NCI-H2227 (cell line): ENCODE measurements at regions not wholly inside any gene's neighbourhood (a gene's known extent, or its start where the extent isn't known, plus 50 kb on each side); places are given as distances from the start of the nearest gene placed in this dataset.
"Not testable (repeated sequence)": the region's sequence is repeated elsewhere in the genome, so short reads cannot be mapped to it uniquely, and the experiment has no call there.

Experiments
- DNase-seq: peaks from one replicate; lab custom pipeline; 2025; ENCODE audit not compliant: unreplicated experiment; lab: John Stamatoyannopoulos, UW

- not testable (repeated sequence) for DNase-seq
These were observed 501.2 kb upstream of the DPH6 start for GRCh38 chr15:36047018-36047716.

DNA sequence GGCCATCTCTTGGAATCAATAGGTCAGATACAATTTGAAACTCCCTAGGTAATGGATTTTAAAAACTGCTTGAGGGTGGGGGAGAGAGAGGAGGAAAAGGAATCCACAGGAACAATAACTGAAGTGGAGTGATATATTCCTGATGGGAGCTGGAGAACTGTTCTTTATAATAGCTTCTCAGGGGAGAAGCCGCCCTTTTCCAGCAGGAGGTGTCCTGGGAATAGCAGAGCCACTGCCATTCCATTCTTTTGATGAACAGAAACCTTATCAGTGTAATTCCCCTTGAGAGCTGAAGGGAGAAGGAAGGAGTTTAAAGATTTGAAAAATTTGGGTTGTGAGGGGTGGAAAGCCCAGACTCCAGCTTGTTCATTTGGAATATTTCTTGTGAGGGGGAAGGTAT lies 504.9 kb upstream of the DPH6 start:
- peak; percentile 5 for DNase-seq

GRCh38 chr15:36052641-36053040 lies 506.7 kb upstream of the DPH6 start:
- not testable (repeated sequence) for DNase-seq

GRCh38 chr15:36053746-36054145 lies 507.8 kb upstream of the DPH6 start:
- DNase-seq, result no peak

DNA sequence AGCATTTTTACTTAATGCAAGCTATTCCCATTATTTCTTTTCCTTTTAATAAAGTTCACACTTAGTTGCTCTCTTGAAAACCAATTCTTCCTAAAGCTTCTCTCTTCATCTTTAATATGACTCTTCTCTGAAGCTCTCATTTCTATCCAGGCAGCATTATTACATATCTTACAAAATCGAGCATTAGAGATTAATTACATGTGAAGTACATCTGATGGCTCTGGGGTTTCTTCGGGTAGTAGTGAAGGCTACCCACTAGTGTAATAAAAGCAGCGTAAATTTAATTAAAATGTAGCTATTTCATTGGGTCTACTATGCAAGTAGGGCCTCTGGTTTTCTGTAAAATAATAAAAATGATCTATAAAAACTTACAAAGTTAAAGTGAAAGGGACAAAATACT lies 513.6 kb upstream of the DPH6 start:
- no peak for DNase-seq

GRCh38 chr15:36062357-36062756 lies 516.4 kb upstream of the DPH6 start:
- no peak for DNase-seq

DNA sequence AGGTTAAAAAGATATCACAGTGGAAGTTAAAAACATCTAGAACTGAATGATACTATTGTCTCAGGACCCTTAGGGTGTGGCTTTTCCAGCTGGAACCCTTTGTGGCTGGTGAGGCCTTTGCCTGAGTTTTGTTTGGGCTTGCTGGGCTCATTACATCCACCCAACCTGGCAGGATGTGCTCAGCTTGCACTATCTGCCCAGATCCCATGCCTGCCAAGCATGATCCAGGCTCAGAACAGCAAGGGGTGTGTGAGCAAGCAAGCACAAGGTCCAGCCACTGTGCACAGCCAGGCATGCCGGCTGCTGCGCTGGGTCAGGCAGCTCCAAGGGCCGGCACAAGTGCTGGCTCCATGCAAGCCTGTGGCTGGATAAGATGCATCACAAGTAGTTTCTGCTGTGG lies 512.7 kb upstream of the CDIN1 start:
- no peak for DNase-seq

DNA sequence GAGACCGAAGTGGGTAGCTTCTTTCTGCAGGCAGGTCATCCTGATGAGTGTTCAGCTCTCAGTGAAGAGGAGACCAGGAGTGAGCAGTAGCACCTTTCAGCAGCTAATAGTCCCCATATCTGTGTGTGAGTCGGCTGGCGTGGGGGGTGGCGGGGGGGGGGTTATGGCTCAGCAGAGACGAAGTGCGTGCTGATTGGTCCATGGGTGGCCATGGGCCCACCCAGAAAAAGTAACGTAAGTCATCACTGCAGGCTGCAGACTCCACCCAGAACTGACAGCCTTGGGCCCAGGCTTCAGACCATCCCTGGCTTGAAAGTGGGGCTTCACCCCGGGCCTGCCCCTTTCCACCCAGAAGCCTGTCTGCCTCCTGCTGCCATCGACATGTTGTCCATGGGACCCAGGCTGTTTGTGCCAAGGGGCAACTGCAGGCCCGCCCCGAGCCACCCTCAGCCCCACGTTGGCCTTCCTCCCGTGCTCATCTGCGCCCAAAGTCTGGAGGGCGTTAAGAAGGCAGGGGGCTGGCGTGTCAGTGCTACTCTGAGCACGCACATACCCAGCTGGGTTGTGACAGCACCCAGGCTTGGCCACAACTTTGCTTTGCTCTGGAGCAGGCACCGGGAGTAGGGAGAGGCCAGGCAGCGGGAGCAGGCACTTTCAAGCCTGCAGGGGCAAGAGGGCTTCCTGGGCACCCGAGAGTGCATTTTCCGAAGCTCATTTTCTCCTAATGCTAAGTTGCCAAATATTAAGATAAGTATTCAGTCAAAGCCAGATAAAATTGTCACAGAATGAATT lies 511.7 kb upstream of the CDIN1 start:
- no peak for DNase-seq

GRCh38 chr15:36075333-36075732 lies 504.1 kb upstream of the CDIN1 start:
- DNase-seq, result no peak

DNA sequence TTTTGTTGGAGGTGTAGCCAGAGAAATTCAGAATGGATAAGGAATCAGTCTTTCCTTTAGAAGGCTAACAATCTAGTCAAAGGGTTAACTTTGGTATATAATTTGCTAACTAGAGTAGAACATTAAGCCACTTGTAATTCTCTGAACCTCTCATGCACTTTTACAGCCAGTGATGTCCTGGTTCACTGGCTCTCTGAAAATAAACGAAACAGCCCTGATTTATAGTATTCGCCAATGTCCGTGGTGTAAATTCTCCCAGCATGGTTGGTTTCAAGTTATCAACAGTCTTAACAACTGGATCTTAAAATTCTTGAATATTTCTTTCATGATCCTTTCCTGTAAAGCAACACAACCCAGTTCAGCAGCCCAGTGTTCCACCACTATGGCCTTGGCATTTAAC lies 500.4 kb upstream of the CDIN1 start:
- no peak for DNase-seq

- no peak for DNase-seq
These were observed 498.7 kb upstream of the CDIN1 start for GRCh38 chr15:36080759-36081158.

DNA sequence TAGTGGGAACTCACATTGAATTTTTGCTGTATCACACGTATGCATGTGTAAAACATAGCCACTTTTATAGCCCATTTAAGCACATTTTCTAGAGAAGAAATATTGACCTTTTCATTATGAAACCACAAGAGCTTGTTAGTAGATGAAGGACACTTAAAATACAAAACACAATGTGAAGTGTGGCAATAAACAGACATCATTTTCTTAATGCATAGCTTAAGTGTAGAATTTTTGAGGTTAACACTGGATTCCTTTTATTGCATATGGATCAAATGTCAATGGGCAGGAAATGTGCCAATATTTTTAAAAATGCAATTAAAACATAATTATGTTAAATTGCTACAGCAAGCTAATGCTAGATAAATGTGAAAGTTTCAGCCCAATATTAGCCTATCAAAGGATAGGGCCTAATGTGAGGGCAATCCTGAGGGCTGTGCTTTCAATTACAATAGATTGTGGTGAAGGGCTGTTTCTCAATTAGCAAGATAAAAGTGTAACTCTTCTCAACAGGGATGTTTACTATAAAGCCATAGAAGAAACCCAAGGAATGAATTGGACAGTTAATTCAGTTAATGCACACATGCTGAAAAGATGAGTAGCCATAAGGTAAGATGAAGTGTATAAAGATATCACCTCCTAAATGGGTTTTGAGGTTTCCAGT lies 489.0 kb upstream of the CDIN1 start:
- no peak for DNase-seq

GRCh38 chr15:36106640-36107335 lies 472.6 kb upstream of the CDIN1 start:
- peak; percentile 1 for DNase-seq

GRCh38 chr15:36108541-36108940 lies 470.9 kb upstream of the CDIN1 start:
- DNase-seq, result no peak

DNA sequence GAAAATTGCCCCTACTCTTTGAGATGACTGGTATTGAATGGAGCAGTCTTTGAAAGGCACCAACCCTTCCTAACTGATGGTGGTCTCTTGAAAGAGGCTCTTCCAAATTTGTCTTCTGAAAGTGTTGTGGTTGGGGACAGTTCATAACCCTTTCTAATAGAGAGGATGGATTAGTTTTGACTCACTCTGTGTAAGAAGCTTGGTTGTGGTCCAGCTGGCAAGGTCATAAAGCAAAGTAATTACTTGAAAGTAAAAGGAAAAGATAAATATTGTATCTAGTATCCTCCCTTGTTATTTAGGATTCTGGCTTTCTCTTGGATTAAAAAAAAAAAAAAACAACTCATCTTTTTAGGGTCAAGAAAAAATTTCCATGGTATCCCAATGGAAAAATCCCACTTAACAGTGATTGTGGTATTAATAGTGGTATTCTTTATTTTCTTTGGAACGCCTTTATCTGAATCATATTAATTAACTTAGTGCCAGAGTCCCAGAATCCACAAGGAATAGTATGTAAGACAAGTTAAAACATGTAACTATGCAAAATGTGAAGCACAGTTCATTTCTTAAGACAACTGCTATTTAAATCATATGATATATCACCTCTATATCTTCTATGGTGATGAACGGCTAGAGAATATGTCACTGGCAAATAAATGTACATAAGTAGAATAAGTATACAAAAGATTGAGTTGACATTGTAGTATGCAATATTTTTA lies 469.3 kb upstream of the CDIN1 start:
- no peak for DNase-seq

- DNase-seq, result no peak
These were observed 468.8 kb upstream of the CDIN1 start for GRCh38 chr15:36110659-36110993.

DNA sequence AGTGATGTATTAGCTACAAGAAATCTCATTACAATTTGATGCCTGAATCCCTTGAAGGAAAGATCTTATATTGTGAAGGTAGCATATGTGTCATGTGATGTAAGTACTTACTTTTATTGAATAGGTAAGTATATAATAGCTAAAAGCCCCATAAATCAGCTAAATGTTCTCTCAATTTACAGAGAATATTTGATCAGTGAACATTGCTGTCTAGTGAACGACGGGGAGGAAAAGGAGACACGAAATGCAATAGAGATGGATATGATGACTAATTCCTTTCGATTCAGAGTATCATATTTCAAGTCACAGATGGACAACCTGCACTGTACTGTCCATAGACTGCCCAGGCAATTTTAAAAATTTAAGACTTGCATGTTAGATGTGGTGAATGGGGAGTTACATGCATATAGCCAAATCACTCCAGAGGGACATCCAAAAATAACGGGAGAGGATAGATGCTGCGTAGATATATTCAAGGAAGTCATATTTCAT lies 462.1 kb upstream of the CDIN1 start:
- DNase-seq, result no peak

GRCh38 chr15:36126194-36126593 lies 453.2 kb upstream of the CDIN1 start:
- no peak for DNase-seq

DNA sequence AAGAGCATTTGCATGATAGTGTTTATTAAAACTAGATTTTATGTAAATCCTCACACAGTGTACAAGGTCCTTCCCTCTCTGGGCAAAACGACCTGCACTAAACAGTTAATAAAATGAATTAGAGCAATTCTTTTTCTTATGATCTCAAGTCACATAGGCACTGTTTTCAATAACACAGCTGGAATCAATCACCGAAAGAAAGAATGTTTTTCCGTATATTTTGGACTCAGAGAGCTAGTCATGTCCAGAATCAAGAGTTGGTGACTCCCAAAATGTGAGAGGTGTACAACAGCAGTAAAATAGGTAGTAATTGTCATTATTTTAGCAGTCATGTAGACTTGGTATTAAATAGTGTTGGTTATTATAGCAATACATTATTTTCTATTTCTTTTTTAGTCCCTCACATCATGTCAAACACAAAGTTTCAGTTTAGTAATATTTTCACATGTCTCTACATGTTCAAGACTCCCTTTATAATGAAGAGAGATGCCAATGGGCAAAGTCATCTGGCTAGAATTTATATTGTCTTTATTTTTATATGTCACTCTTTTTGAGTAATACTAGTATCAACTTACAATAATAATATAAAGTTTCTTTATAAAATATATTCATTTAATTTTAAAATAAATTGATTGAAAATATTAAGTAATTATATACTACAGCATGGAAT lies 448.6 kb upstream of the CDIN1 start:
- DNase-seq, result no peak

GRCh38 chr15:36133742-36134141 lies 445.7 kb upstream of the CDIN1 start:
- no peak for DNase-seq
